Right lobe of liver (tissue), 4 donors: ENCODE measurements at regions not wholly inside any gene's neighbourhood (a gene's known extent, or its start where the extent isn't known, plus 50 kb on each side); places are given as distances from the start of the nearest gene placed in this dataset.

ENCODE experiments used
- POLR2A ChIP-seq: fragments of 450-650 bp; IDR thresholded peaks from one replicate; pipeline ENCODE4 v1.6.1; 2017; ENCODE audit warnings: antibody characterized with exemption, mild to moderate bottlenecking
- TF ChIP-seq, protein P1 (sequence below), 4 donors: fragments of 200-600 bp in 3 of 4; fragments of 450-650 bp in 1 of 4; IDR thresholded peaks; one replicate each; pipeline versions ENCODE4 v1.5.1 to v1.8.0; 2016 to 2022; ENCODE audit warnings: antibody characterized with exemption in 4 of 4, mild to moderate bottlenecking in 2 of 4
- donor health status: DM: no; HTN: no; CAD: no.
- donor health status: DM: no; HTN: no; CAD: no.
- donor health status: DM: no; HTN: yes; CAD: no.

DNA sequence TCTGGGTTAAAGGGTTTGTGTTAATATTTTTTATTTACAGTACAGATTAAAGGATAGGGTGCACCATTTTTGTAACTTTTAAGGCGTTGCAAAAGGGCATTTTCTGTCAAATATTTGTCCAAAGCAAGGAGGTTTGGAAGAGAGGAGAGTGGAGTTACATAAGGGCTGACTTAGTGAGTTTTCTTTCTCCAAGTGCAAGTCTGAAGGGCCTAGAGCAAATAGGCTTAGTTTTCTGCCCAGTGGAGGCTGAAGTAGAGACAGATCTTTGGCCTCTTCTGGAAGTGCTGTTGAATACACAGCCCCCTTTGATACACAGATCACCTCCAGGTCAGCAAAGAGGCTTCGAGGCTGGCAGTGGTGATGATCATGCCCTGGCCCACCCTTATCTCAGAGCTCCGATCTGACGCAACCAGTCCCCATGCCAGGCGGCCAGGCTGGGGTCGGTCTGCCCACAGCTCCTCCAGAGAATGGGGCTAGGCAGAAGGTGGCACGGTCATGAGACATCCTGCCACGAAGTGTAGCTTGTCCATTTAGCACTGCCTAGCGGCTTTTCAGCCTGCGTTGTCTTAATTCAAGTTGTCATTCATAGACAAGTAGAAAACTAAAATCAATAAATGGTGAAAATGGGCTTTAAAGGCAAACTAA, 79.5 kb upstream of the IRX3 start:
- TF ChIP-seq, protein P1, sequence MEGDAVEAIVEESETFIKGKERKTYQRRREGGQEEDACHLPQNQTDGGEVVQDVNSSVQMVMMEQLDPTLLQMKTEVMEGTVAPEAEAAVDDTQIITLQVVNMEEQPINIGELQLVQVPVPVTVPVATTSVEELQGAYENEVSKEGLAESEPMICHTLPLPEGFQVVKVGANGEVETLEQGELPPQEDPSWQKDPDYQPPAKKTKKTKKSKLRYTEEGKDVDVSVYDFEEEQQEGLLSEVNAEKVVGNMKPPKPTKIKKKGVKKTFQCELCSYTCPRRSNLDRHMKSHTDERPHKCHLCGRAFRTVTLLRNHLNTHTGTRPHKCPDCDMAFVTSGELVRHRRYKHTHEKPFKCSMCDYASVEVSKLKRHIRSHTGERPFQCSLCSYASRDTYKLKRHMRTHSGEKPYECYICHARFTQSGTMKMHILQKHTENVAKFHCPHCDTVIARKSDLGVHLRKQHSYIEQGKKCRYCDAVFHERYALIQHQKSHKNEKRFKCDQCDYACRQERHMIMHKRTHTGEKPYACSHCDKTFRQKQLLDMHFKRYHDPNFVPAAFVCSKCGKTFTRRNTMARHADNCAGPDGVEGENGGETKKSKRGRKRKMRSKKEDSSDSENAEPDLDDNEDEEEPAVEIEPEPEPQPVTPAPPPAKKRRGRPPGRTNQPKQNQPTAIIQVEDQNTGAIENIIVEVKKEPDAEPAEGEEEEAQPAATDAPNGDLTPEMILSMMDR (IDR thresholded peaks at IDR 0.05): no peak
- TF ChIP-seq POLR2A: no peak
